Activated CD4-positive, alpha-beta T cell treated with anti-CD3 and anti-CD28 coated beads for 4 hours (primary cell): ENCODE measurements at regions not wholly inside any gene's neighbourhood (a gene's known extent, or its start where the extent isn't known, plus 50 kb on each side); places are given as distances from the start of the nearest gene placed in this dataset.

Experiments used
- DNase-seq, 2 donors: peaks; one replicate each; pipeline ENCODE4 v3.0.0-alpha.2; 2020

GRCh38 chr13:99436686-99437416, 64.4 kb upstream of the TM9SF2 start:
- DNase-seq: peak; percentile 95 to 97

GRCh38 chr13:99439048-99439447, 62.2 kb upstream of the TM9SF2 start:
- DNase-seq: no peak

GRCh38 chr13:99439850-99440604, 61.2 kb upstream of the TM9SF2 start:
- no peak for DNase-seq

- peak in 1 of 2 donors; percentile 64 for DNase-seq
Measured at GRCh38 chr13:99442273-99442895, 58.9 kb upstream of the TM9SF2 start.

GRCh38 chr13:99446242-99446641, 55.0 kb upstream of the TM9SF2 start:
- DNase-seq: no peak

GRCh38 chr13:99448546-99448945, 52.7 kb upstream of the TM9SF2 start:
- DNase-seq: no peak

GRCh38 chr13:99450416-99450815, 50.9 kb upstream of the TM9SF2 start:
- no peak for DNase-seq
